NCI-H460 (cell line): ENCODE measurements at regions not wholly inside any gene's neighbourhood (a gene's known extent, or its start where the extent isn't known, plus 50 kb on each side); places are given as distances from the start of the nearest gene placed in this dataset.

Experiments
- DNase-seq: peaks from one replicate; pipeline ENCODE4 v3.0.0-alpha.2; 2016; ENCODE audit warnings: low read depth; ENCODE audit errors: extremely low read depth

DNA sequence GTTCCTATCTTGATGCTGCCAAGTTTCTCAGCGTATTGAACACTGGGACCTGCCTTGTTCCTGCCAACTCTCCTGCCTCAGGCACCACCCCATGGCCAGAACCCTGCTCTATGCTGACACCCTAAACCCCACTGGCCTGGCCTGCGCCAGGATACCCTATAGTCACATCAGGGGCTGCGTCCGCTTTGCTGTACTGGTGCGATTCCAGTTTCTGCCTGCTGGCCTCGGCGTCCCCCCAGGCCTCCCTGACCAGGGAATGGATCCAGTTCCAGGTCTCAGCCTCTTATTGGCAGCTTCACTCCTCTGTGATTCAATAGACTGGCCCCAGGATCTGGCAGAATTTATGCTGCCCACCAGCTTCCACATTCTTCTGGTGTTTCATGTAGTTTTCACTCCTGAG lies 55.0 kb downstream of the GPR6 start:
- no peak for DNase-seq

DNA sequence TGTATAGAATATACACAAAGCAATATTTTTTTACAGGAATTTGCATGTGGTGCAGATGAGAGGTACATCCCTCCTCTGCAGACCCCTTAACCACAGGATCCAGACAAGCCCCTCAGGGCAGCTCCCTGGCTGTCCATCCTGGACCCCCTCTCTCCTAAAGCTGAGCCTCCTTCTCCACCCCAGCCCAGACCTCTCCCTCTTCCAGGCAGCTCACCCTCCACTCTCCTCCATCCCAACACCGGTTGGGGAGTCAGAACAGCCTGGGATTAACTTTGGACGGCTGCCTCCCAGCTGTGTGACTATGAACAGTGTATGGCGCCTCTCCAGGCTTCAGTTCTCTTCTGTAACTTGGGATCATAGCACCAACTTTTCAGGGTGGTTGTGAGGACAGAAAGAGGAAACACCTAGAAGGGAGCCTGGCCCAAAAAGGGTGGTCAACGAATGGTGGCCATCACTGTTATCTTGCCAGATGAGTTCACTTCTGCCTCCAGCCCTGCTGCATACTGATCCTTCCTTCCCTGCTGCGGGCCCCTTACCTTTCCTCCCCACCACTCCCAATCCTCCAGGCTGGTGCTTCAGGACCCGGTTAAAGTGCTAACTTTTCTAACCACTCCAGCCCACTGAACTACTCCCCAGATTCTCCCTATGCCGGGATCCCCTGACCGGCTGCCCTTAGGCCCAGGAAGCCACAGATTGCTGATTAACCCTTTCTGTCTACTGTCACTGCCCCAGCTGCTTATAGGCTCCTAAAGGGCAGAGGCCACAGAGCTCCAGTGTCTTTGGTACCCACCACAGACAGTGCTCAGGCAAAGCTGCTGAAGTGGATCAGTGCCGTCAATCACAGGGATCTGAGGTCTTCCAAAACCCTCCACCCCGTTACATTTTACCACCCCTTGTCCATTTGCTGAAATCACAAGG lies 55.9 kb downstream of the GPR6 start:
- no peak for DNase-seq

DNA sequence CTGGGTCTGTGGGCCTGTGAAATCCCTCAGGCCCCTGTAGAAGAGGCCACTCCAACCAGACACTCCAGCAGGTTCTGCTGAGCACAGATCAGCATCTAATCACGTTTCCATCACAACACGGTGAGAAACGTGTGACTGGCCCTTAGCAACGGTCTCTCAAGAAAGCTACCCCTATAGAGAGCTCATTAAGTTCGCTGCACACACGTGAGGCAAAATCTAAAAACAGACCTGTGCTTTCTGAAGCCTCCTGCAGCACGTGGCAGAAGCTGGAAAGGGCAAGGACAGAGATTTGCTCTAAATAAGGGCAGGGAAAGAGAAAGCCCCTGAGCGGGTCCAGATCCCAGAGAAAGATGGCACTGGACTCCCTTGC lies 56.5 kb downstream of the GPR6 start:
- no peak for DNase-seq

DNA sequence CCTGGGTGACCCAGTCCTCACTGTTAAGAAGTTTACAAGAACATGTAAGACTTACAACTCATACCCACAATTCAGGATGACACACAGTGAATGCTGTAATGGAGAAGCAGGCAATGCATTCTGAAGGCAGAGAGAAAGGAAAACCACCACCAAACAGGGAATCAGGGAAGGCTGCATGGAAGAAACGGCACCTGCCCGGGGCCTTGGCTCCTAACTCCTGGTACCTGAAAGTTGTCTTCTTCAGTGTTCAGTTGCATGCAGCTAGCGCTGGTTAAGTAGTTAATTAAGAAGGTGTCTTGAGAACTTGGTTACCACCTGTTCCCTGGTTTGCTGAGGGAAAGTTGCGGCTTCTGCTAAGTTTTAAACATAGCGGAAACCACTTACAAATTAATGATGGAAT lies 57.2 kb downstream of the GPR6 start:
- DNase-seq = no peak

DNA sequence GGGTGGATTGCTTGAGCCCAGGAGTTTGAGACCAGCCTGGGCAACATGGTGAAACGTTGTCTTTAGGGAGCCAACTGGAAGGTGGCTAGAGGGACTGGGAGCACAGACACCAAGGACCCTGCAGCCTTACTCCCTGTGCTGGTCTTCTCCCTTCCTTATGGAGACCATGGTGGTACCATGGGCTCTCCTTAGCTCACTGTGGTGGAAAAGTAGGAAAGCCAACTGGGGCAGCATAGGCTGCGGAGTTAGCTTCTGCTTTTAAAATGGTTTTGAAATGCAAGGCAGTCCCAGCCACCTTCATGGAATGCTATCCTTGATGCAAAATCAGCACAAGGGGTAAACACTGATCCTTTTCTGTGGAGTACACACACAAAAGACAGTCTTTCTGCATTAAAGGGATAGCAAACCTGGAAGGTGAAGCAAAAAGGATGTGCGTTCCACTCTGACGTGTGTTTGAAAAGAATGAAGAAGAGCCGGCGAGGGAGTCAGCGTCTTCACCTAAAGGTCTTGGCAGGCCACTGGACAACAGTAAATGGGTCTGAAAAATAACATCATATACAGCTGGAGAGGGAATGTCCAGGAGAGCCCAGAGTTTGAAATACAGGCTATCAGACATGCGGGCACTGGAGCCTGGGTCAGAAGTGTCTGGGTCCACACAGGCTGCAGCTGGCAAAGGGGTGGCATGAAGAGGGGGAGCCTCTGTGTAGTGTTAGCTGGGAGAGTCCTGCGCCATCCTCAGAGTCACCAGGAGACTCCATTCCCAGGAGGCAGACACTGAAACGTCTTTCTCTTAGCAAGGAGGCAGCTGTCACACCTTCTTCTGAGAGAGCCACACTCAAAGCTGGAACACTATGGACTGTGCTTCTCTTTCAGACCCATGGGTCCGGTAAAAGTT lies 58.5 kb downstream of the GPR6 start:
- no peak for DNase-seq

DNA sequence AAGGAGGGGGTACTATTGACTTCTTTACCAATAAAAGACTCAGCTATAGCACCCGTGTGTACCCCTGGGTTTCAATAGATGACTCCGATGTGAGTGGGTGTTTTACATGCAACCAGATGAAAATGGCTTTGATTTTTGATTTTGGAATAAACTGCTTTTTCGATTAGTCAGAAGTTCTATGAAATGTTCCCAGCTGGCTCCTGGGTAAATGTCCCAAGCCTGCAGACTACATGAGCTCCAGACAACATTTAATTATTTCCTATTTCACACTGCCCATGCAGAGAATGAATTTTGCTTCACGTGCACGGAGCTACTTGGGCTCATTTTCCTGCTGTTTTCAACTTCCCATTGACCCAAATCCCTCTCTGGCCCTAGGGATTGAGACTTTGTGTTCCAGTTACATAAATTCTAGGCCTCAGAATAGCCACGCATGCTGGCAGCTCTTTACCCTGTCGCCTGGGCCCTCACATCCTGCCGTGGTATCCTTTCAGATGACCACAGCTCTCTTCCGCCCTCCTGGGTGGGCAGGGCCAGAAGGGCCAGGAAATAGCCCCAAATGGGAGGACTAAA lies 59.7 kb downstream of the GPR6 start:
- DNase-seq = no peak

DNA sequence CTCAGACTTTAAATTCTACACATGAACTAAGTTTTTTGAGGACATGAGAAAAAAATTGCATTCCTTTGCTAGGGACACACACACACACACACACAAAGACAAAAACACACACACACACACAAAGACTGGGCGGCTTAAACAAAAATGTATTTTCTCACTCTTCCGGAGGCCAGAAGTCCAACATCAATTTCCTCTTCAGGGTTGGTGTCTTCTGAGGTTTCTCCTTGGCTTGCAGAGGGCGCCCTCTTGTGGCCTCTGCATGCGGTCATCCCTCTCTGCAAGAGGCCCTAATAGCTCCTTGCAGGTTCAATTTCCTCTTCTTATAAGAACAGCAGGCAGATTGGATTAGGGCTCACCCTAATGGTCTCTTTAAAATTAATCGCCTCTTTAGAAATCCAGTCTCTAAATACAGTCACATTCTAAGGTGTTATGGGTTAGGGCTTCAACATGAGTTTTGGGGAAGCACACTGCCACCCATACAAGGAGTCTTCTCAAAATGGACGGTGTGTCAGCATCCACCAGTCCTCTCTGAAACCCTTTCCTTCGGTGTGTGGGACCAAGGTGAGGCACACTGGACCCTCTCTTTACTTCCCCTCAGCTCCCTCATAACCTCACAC lies 61.4 kb downstream of the GPR6 start:
- DNase-seq = peak; percentile 70

DNA sequence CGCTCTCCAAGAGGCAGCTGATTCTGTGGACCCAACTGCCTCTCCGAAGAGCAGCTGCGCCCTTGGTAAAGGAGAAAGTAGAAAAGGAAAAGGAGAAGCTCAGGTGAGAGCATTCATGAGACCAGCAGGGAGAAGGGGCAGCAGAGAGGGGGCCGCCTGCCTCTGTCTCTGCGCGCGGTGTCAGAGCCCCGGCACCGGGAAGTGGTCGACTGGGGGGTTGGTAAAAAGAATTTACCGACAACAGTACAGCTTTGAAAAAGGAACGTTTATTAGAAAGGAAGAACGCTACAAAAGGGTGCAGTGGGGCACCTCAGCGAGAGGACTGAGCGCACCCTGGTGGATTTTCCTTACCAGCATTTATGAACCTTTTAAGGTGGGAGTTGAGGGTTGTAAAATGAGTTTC lies 61.9 kb downstream of the GPR6 start:
- DNase-seq = no peak

DNA sequence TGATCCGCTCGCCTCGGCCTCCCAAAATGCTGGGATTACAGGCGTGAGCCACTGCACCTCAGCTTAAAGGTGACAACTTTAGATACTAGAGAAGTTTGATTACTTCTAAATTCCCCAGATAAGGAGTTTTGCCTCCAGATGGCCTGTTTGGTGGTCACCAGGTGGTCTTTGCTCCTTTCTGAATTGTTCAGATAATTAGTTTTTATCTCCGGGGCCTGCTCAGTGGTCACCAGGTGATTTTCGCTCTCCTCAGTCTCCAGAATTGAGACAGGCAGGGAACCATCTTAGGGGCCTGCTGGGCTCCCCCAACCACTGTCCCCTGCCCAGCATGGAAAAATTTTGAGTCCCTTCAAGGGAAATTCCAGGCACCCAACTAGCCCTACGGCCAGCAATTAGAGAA lies 62.6 kb downstream of the GPR6 start:
- no peak for DNase-seq

DNA sequence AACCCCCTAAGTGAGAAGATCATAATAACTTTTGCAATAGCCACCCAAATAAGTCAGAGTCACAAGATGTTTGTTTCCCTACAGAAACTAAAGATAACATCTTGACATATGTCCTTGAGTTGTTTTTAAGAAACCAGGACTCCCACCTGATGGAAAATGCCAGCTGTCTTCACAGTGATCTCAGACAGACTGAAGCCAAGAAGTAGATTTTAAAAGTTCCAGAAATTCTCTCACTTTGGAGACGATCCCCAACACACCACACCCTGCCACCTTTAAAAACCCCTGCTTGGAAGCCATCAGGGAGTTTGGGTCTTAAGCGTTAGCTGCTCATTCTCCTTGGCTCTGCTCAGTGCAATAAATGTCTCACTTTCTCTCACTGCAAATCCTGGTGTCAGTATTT lies 63.0 kb downstream of the GPR6 start:
- DNase-seq = no peak

DNA sequence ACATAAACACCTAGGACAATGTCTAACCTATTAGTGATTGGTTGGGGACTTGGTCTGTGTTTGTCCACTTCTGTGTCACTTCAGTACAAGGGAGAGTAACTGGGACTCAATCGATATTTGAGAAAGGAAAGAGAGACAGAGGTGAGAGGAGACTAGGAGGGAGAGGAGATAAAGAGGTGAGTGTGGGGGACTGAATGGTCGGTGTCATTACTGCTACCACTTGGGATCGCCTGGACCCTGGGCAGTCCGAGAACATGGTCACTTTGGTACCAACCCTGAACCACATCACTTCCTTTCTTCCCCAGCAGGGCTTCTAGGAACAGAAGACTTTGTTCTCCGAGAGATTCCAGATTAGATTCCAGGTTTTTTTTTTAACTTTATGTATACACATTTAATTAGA lies 63.7 kb downstream of the GPR6 start:
- DNase-seq = no peak

DNA sequence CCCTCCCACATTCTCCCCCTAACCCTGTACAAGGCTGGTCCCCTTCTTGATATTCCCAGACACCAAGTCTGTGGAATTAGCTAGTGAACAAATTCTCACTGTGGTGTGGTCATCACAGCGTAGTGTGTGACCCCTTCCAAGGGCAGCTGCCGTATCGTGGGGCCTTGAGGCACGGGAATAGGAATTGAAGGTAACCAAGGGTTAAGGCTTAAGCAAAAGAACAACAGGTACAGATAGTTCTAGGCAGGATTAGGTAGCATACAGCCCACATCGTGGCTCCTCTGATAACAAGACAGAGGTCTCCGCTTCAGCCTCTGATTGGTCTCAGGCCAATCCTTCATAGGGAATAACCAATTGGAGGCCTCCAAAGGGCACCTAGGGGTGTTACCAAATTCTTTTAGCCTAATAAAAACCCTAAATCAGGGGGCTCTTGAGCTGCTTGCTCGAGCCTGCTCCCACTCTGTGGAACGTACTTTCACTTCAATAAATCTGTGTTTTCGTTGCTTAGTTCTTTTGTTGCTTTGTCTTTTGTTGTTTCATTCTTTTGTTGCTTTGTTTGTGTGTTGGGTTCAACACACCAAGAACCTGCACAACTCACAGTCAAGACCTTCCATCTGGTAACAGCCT lies 64.7 kb downstream of the GPR6 start:
- DNase-seq = no peak

DNA sequence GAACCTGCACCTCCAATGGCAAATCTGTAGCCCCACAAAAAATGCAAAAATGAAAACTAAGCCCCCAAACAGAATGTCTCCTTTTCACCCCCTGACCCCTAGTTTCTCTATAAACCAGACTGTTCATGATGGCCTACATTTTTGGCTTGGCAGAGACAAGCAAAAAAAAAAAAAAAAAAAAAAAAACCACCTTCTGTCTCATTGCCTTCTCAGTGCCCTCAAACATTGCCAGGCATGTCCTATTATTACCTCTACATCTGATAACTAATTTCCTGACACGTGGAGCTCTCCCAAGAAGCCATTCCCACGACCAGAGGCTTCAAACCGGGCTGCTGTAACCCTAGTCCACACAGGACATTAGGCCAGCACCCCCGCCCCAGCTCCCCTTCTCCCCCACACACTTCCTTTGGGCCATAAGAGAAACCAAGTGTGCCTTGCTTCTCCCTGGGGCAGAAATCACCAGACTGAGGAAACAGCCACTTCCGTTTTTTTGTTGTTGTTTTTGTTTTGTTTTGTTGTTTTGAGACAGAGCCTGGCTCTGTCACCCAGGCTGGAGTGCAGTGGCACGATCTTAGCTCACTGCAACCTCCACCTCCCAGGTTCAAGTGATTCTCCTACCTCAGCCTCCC lies 65.4 kb downstream of the GPR6 start:
- DNase-seq = no peak

DNA sequence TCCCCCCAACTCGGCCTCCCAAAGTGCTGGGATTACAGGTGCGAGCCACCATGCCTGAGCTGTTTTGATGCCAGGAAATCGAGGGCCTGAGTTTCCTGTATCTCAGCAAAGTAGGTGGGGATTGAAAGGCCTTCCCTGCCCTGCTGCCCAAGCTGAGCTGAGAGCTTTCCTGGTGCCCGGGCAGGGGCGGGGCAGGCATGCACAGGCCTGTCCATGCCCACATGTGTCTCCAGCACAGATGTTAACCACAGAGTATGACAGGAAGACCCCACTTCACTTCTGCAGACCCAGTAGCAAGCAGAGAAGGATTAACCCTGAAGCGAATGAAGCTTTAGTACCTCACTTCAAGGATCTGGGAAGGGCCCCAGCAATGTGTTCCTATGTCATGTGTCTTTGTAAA lies 66.0 kb downstream of the GPR6 start:
- no peak for DNase-seq

DNA sequence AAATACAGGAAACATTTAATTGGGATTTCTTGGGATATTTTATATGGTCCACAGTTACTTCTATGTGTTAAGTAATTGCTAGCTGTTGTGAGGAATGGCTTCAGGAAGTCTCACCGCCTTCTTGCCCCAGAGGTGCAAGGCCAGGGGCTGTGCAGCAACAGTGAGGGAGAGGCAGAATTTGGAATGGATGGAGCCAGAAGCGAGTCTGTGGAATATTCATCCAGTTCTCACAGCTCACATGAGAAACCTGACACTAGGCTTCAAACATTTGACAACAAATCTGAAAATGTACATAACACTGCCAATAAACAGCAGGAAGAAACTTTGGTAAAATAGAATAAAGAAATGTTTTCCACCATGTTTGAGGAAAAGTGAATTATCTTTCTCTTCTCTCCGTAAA lies 66.5 kb downstream of the GPR6 start:
- DNase-seq = no peak

DNA sequence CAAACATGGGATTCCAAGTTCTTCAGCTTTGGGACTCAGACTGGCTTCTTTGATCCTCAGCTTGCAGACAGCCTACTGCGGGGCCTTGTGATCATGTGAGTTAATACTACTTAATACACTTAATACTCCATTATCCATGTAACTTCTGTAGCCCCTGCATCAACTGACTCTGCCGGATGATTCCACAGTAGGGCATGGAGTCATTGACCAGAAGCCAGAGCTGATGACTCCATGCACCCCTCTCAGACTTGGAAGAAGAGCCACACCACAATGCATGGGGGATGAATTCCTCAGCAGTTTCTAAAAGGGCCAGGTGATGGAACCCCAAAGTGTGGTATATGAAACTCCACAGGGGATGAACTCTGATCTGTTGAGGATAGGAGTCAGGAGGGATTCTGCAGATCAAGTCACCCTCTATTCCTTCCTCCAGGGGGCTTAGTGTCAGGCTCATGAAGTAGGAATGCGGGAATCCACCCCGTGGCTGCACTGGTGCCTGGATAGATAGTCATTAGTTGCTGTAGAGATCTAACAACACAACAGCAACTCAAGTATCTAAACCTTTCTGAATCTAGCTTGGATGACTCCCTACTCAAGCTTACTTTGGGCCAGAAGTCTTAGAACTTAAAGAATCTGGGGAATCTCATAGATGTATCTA lies 70.2 kb downstream of the GPR6 start:
- no peak for DNase-seq

DNA sequence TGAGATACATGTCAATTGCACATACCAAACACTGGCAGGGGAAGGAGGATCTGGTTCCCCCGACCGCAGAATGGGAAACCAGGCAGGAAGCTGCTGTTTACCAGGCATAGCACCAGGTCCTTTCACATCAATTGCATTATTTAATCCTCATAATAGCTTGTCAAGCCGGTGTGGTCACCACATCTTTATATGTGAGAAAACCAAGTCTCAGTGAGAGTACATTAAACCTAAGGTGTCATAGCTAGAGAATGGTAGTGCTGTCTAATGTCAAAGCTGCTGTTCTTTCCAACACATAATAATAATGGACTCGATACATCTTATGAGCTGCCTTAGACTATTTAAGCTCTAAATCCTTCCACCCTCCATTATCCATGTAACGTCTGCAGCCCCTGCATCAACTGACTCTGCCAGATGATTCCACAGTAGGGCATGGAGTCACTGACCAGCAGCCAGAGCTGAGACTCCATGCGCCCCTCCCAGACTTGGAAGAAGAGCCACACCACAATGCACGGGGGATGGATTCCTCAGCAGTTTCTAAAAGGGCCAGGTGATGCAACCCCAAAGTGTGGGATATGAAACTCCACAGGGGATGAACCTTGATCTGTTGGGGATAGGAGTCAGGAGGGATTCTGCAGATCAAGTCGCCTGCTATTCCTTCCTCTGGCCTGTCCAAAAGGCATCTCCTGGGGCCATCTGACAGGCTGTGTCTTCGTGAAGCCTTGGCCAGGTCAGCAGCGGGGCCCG lies 71.8 kb downstream of the GPR6 start:
- DNase-seq = no peak
